ENCODE measurements at regions not wholly inside any gene's neighbourhood (a gene's known extent, or its start where the extent isn't known, plus 50 kb on each side); places are given as distances from the start of the nearest gene placed in this dataset.

DNA sequence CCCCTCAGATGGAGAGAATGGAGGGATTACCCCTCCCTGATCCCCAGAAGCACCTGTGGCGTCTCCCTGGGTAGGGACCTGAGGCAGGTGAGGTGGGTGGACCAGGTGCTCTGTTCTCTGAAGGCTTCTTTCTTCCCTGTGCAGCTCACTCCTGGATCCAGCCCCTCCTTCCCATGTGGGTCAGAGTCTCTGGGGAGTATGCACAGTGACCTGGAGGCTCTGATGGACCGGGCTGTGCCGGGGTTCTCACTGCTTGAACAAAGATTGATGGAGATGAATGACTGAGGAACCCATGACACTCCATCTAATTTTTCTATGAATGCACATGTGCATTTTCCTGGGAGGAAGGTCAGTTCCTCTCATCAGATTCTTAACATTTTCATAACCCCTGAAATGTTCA is 78.6 kb upstream of the SHANK2 start:
- Histone ChIP-seq H3K4me2 (replicated peaks; ENCODE audit: low read depth, low read length, poor library complexity, severe bottlenecking) (no peak overlapping the region), H3K4me3 (ENCODE audit: control extremely low read depth in 1 of 5, extremely low read depth in 1 of 5, insufficient read depth in 1 of 5, low read depth in 2 of 5, low read length in 4 of 5) (no peak overlapping the region), H3K79me2 (ENCODE audit: control insufficient read depth, insufficient read depth, low read length) (no peaks in the 10 kb centered on the region), H3K9ac (ENCODE audit: low read length) (no peak overlapping the region), H3K27ac (ENCODE audit: low read length in 2 of 2) (no peak overlapping the region), H2AFZ (ENCODE audit: insufficient read depth, low read depth, low read length, poor library complexity, severe bottlenecking) (no peak overlapping the region), H3K4me1 (ENCODE audit: control insufficient read depth in 2 of 2, insufficient read depth in 2 of 2, low read length in 2 of 2) (no peaks in the 10 kb centered on the region), H3K36me3 (replicated peaks in 1 of 2; ENCODE audit: control extremely low read depth in 1 of 2, control insufficient read depth in 1 of 2, extremely low read depth in 1 of 2, insufficient read depth in 2 of 2, low read length in 1 of 2) (no peaks in the 10 kb centered on the region), H3K9me3 (ENCODE audit: control extremely low read depth in 1 of 3, control insufficient read depth in 2 of 3, insufficient read depth in 1 of 3, low read length in 2 of 3) (peaks cover 0 to 42% (median 19%) of the 10 kb centered on the region in 3 donors), H3K27me3 (replicated peaks in 1 of 4; ENCODE audit: control extremely low read depth in 1 of 4, control insufficient read depth in 3 of 4, insufficient read depth in 4 of 4, low read length in 3 of 4) (peaks cover 0 to 10% (median 0%) of the 10 kb centered on the region in 4 experiments), H4K20me1 (ENCODE audit: control insufficient read depth, insufficient read depth, low read length, poor library complexity, severe bottlenecking) (no peaks in the 10 kb centered on the region)
- ATAC-seq (ENCODE audit: low read depth) (no peak), DNase-seq (no peak)
- WGBS (ENCODE audit: insufficient coverage) = no CpG with 5 or more reads among the region's 3 CpGs
- Mint-ChIP-seq H3K9me3 (ENCODE audit: insufficient read depth) (peaks cover 5% of the 10 kb centered on the region), H3K4me1 (no peaks in the 10 kb centered on the region), H3K27me3 (no peaks in the 10 kb centered on the region), H3K4me3 (no peak overlapping the region), H3K27ac (no peak overlapping the region)
- ChIA-PET POLR2A (no interaction called here), CTCF (no interaction called here)
- no peak for TF ChIP-seq EZH2 (IDR thresholded peaks at IDR 0.05; ENCODE audit: borderline replicate concordance, insufficient read depth, low read depth, low read length, poor library complexity, severe bottlenecking)
- TF ChIP-seq, protein P1, sequence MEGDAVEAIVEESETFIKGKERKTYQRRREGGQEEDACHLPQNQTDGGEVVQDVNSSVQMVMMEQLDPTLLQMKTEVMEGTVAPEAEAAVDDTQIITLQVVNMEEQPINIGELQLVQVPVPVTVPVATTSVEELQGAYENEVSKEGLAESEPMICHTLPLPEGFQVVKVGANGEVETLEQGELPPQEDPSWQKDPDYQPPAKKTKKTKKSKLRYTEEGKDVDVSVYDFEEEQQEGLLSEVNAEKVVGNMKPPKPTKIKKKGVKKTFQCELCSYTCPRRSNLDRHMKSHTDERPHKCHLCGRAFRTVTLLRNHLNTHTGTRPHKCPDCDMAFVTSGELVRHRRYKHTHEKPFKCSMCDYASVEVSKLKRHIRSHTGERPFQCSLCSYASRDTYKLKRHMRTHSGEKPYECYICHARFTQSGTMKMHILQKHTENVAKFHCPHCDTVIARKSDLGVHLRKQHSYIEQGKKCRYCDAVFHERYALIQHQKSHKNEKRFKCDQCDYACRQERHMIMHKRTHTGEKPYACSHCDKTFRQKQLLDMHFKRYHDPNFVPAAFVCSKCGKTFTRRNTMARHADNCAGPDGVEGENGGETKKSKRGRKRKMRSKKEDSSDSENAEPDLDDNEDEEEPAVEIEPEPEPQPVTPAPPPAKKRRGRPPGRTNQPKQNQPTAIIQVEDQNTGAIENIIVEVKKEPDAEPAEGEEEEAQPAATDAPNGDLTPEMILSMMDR (IDR thresholded peaks at IDR 0.05) = no peak
- intact Hi-C loops (cut with micrococcal nuclease) = no loop called here

DNA sequence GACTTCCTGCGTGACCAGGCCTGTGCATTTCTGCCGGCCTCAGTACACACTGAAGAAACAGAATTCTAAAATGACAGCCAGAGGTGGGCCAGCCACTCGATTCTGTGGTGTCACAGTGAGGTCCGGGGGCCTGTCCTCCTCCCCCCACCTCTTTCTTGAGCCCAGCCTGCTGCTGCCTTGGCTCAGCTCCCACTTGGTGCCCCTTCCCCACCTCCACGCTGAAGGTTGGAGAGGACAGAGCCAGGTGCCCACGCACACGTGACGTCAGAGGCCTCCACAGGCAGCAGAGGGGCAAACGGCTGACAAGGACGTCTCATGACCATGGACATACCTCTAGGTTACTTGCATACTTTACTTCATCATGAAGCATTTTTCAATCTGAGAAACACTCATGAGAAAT is 78.0 kb upstream of the SHANK2 start:
- no peak overlapping the region for H3K9ac ChIP-seq (ENCODE audit: low read length)
- no peak overlapping the region for H3K4me2 ChIP-seq (replicated peaks; ENCODE audit: low read depth, low read length, poor library complexity, severe bottlenecking)
- Mint-ChIP-seq H3K9me3 (ENCODE audit: insufficient read depth) (peaks cover 5% of the 10 kb centered on the region), H3K4me1 (no peaks in the 10 kb centered on the region), H3K27ac (no peak overlapping the region), H3K4me3 (no peak overlapping the region), H3K27me3 (peaks cover 4% of the 10 kb centered on the region)
- H3K4me3 ChIP-seq (ENCODE audit: control extremely low read depth in 1 of 5, extremely low read depth in 1 of 5, insufficient read depth in 1 of 5, low read depth in 2 of 5, low read length in 4 of 5) = no peak overlapping the region
- no peak overlapping the region for H2AFZ ChIP-seq (ENCODE audit: insufficient read depth, low read depth, low read length, poor library complexity, severe bottlenecking)
- no peaks in the 10 kb centered on the region for H4K20me1 ChIP-seq (ENCODE audit: control insufficient read depth, insufficient read depth, low read length, poor library complexity, severe bottlenecking)
- peaks cover 0 to 10% (median 0%) of the 10 kb centered on the region in 4 experiments for H3K27me3 ChIP-seq (replicated peaks in 1 of 4; ENCODE audit: control extremely low read depth in 1 of 4, control insufficient read depth in 3 of 4, insufficient read depth in 4 of 4, low read length in 3 of 4)
- CTCF ChIA-PET = no interaction called here
- H3K27ac ChIP-seq (ENCODE audit: low read length in 2 of 2) = no peak overlapping the region
- H3K79me2 ChIP-seq (ENCODE audit: control insufficient read depth, insufficient read depth, low read length) = no peaks in the 10 kb centered on the region
- ATAC-seq (ENCODE audit: low read depth) = no peak
- intact Hi-C loops (cut with micrococcal nuclease) = no loop called here
- H3K4me1 ChIP-seq (ENCODE audit: control insufficient read depth in 2 of 2, insufficient read depth in 2 of 2, low read length in 2 of 2) = no peaks in the 10 kb centered on the region
- 98% methylated on average over 4 of the region's 10 CpGs for WGBS (ENCODE audit: insufficient coverage)
- H3K36me3 ChIP-seq (replicated peaks in 1 of 2; ENCODE audit: control extremely low read depth in 1 of 2, control insufficient read depth in 1 of 2, extremely low read depth in 1 of 2, insufficient read depth in 2 of 2, low read length in 1 of 2) = no peaks in the 10 kb centered on the region
- H3K9me3 ChIP-seq (ENCODE audit: control extremely low read depth in 1 of 3, control insufficient read depth in 2 of 3, insufficient read depth in 1 of 3, low read length in 2 of 3) = peaks cover 0 to 39% (median 19%) of the 10 kb centered on the region in 3 donors
- TF ChIP-seq, protein P1 (IDR thresholded peaks at IDR 0.05) = no peak
- TF ChIP-seq EZH2 (IDR thresholded peaks at IDR 0.05; ENCODE audit: borderline replicate concordance, insufficient read depth, low read depth, low read length, poor library complexity, severe bottlenecking) = no peak
- POLR2A ChIA-PET = no interaction called here
- DNase-seq = no peak

All from B cell (primary cell).